ENCODE measurements at regions not wholly inside any gene's neighbourhood (a gene's known extent, or its start where the extent isn't known, plus 50 kb on each side); places are given as distances from the start of the nearest gene placed in this dataset.

- H3K79me2 ChIP-seq (ENCODE audit: control insufficient read depth, low read length), result no peaks in the 10 kb centered on the region
- H3F3A ChIP-seq (ENCODE audit: control insufficient read depth, insufficient read depth), result no peaks in the 10 kb centered on the region
- H3K4me3 ChIP-seq (ENCODE audit: low read length), result no peak overlapping the region
- H3K9me2 ChIP-seq (replicated peaks; ENCODE audit: control insufficient read depth, low read length), result no peaks in the 10 kb centered on the region
- no peaks in the 10 kb centered on the region for H3K36me3 ChIP-seq (ENCODE audit: control insufficient read depth, low read length)
- no peak overlapping the region for H3K4me2 ChIP-seq (ENCODE audit: low read length)
- TF ChIP-seq EZH2phosphoT487 (IDR thresholded peaks at IDR 0.05; ENCODE audit: borderline replicate concordance, low read length) (no peak), CTCF (IDR thresholded peaks at IDR 0.05; ENCODE audit: low read depth, low read length, poor library complexity, severe bottlenecking) (no peak)
- H3K27me3 ChIP-seq (ENCODE audit: control insufficient read depth, low read length), result no peaks in the 10 kb centered on the region
- no peak overlapping the region for H3K27ac ChIP-seq (ENCODE audit: low read depth, low read length)
- no peaks in the 10 kb centered on the region for H3K4me1 ChIP-seq (ENCODE audit: control insufficient read depth, low read length)
- H4K20me1 ChIP-seq (ENCODE audit: control insufficient read depth, insufficient read depth, low read depth, low read length), result no peaks in the 10 kb centered on the region
- H3K9me3 ChIP-seq (ENCODE audit: control insufficient read depth, insufficient read depth, low read length), result no peaks in the 10 kb centered on the region
Measured at GRCh38 chr12:108078428-108078827, 50.7 kb upstream of the WSCD2 start.

Measured in DOHH2 (cell line).